SK-N-MC (cell line): ENCODE measurements at regions not wholly inside any gene's neighbourhood (a gene's known extent, or its start where the extent isn't known, plus 50 kb on each side); places are given as distances from the start of the nearest gene placed in this dataset.

ENCODE experiments used
- EZH2 ChIP-seq: fragments of 200-600 bp; sonication (generic); IDR thresholded peaks from one replicate; pipeline ENCODE4 v1.6.1; 2017; ENCODE audit warnings: antibody characterized with exemption
- POLR2AphosphoS5 ChIP-seq: IDR thresholded peaks from 2 replicates; pipeline ENCODE4 v1.6.1; 2012; ENCODE audit warnings: mild to moderate bottlenecking, low read depth, low read length, borderline replicate concordance

- TF ChIP-seq EZH2 (no peak), POLR2AphosphoS5 (no peak)
These were observed 62.8 kb upstream of the CSPG4 start for GRCh38 chr15:75775296-75776064.
